ENCODE measurements at regions not wholly inside any gene's neighbourhood (a gene's known extent, or its start where the extent isn't known, plus 50 kb on each side); places are given as distances from the start of the nearest gene placed in this dataset.

GRCh38 chr6:121799574-121799973 is 364.1 kb downstream of the GJA1 start:
- TF ChIP-seq CTCF (IDR thresholded peaks at IDR 0.05), result no peak
- DNase-seq (ENCODE audit: low spot score in 2 of 2), result no peak

GRCh38 chr6:121800047-121800446 is 364.6 kb downstream of the GJA1 start:
- intact Hi-C loops (cut with DNase I), result no loop called here
- no peak for TF ChIP-seq CTCF (IDR thresholded peaks at IDR 0.05)
- Histone ChIP-seq H3K27me3 (no peaks in the 10 kb centered on the region), H3K9me3 (no peaks in the 10 kb centered on the region), H3K36me3 (no peaks in the 10 kb centered on the region), H3K4me1 (no peaks in the 10 kb centered on the region), H3K27ac (no peak overlapping the region), H3K4me3 (no peak overlapping the region)
- no peak for DNase-seq (ENCODE audit: low spot score in 2 of 2)

More at GRCh38 chr6:121799574-121799973, 364.1 kb downstream of the GJA1 start:
- no peaks in the 10 kb centered on the region for H3K9me3 ChIP-seq
- H3K4me3 ChIP-seq, result no peak overlapping the region
- no peaks in the 10 kb centered on the region for H3K27me3 ChIP-seq
- H3K27ac ChIP-seq, result no peak overlapping the region
- intact Hi-C loops (cut with DNase I), result no loop called here
- no peaks in the 10 kb centered on the region for H3K36me3 ChIP-seq
- H3K4me1 ChIP-seq, result no peaks in the 10 kb centered on the region

GRCh38 chr6:121806116-121806515 is 370.7 kb downstream of the GJA1 start:
- Histone ChIP-seq H3K27me3 (no peaks in the 10 kb centered on the region), H3K9me3 (no peaks in the 10 kb centered on the region), H3K4me3 (no peak overlapping the region), H3K36me3 (no peaks in the 10 kb centered on the region), H3K4me1 (no peaks in the 10 kb centered on the region), H3K27ac (no peak overlapping the region)
- DNase-seq (ENCODE audit: low spot score in 2 of 2), result no peak
- no peak for TF ChIP-seq CTCF (IDR thresholded peaks at IDR 0.05)
- intact Hi-C loops (cut with DNase I), result no loop called here

- Histone ChIP-seq H3K9me3 (no peaks in the 10 kb centered on the region), H3K27ac (no peak overlapping the region), H3K36me3 (no peaks in the 10 kb centered on the region), H3K4me3 (no peak overlapping the region), H3K27me3 (no peaks in the 10 kb centered on the region), H3K4me1 (no peaks in the 10 kb centered on the region)
- no peak for DNase-seq (ENCODE audit: low spot score in 2 of 2)
- no peak for TF ChIP-seq CTCF (IDR thresholded peaks at IDR 0.05)
- intact Hi-C loops (cut with DNase I), result no loop called here
These were observed 373.8 kb downstream of the GJA1 start for GRCh38 chr6:121809211-121809610.

GRCh38 chr6:121810158-121811032 is 374.9 kb downstream of the GJA1 start:
- no peak overlapping the region for H3K27ac ChIP-seq
- no peaks in the 10 kb centered on the region for H3K36me3 ChIP-seq
- intact Hi-C loops (cut with DNase I), result no loop called here
- H3K4me3 ChIP-seq, result no peak overlapping the region
- H3K9me3 ChIP-seq, result no peaks in the 10 kb centered on the region
- no peak for DNase-seq (ENCODE audit: low spot score in 2 of 2)
- H3K4me1 ChIP-seq, result no peaks in the 10 kb centered on the region
- H3K27me3 ChIP-seq, result no peaks in the 10 kb centered on the region
- TF ChIP-seq CTCF (IDR thresholded peaks at IDR 0.05), result no peak

Data from ascending aorta (tissue), 2 donors.